ENCODE measurements at regions not wholly inside any gene's neighbourhood (a gene's known extent, or its start where the extent isn't known, plus 50 kb on each side); places are given as distances from the start of the nearest gene placed in this dataset.
"Not testable (repeated sequence)": the region's sequence is repeated elsewhere in the genome, so short reads cannot be mapped to it uniquely, and the experiment has no call there.

DNA sequence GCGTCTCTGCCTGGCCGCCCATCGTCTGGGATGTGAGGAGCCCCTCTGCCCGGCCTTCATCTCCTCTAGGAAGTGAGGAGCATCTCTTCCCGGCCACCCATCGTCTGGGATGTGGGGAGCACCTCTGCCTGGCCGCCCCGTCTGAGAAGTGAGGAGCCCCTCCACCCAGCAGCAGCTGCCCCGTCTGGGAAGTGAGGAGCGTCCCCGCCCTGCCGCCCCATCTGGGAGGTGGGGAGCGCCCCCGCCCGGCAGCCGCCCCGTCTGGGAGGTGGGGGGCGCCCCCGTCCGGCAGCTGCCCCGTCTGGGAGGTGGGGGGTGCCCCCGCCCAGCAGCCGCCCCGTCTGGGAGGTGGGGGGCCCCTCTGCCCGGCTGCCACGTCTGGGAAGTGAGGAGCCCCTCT, 153.7 kb upstream of the MYRIP start:
- TF ChIP-seq, protein P1, sequence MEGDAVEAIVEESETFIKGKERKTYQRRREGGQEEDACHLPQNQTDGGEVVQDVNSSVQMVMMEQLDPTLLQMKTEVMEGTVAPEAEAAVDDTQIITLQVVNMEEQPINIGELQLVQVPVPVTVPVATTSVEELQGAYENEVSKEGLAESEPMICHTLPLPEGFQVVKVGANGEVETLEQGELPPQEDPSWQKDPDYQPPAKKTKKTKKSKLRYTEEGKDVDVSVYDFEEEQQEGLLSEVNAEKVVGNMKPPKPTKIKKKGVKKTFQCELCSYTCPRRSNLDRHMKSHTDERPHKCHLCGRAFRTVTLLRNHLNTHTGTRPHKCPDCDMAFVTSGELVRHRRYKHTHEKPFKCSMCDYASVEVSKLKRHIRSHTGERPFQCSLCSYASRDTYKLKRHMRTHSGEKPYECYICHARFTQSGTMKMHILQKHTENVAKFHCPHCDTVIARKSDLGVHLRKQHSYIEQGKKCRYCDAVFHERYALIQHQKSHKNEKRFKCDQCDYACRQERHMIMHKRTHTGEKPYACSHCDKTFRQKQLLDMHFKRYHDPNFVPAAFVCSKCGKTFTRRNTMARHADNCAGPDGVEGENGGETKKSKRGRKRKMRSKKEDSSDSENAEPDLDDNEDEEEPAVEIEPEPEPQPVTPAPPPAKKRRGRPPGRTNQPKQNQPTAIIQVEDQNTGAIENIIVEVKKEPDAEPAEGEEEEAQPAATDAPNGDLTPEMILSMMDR (IDR thresholded peaks at IDR 0.05): not testable (repeated sequence)
- TF ChIP-seq POLR2A (IDR thresholded peaks at IDR 0.05): not testable (repeated sequence)
